GM18519 (cell line): ENCODE measurements at regions not wholly inside any gene's neighbourhood (a gene's known extent, or its start where the extent isn't known, plus 50 kb on each side); places are given as distances from the start of the nearest gene placed in this dataset.
"Not testable (repeated sequence)": the region's sequence is repeated elsewhere in the genome, so short reads cannot be mapped to it uniquely, and the experiment has no call there.

Source experiments
- ATAC-seq: cut with Tn5 transposase; IDR thresholded peaks from one replicate; pipeline ENCODE4 v1.9.1; 2021; ENCODE audit warnings: mild to moderate bottlenecking, moderate library complexity; ENCODE audit not compliant: unreplicated experiment, low FRiP score

- no peak for ATAC-seq
These were observed 897.7 kb downstream of the KCNA4 start for GRCh38 chr11:29119116-29119515.

DNA sequence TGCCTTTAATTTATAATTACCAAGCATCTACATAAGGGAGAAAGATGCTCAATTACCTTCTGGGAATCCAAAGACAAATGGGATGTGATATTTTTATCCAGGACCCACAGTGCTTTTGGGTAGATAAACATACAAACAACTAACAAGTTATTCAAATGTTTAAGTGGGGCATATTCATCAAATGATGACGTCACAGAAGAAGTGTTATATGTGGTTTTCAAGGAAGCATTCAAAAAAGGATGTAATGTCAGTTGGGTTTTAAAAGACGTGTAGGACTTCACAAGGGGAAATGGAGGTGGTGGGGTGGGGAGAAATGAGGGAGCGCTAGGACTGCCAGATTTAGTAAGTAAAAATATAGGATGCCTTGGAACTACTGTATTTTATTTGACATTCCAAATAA lies 915.9 kb downstream of the KCNA4 start:
- ATAC-seq, result no peak

DNA sequence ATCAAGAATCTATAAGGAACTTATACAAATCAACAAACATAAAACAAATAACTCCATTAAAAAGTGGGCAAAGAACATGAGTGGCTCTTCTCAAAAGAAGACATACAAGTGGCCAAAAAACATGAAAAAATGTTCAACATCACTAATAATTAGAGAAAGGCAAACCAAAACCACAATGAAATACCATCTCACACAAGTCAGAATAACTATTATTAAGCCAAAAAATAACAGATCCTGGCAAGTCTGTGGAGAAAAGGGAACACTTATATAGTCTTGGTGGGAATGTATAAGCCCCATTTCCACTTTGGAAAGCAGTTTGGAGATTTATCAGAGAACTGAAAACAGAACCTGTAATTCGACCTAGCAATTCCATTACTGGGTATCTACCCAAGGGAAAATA lies 921.0 kb downstream of the KCNA4 start:
- no peak for ATAC-seq

GRCh38 chr11:29093416-29094120 lies 923.3 kb downstream of the KCNA4 start:
- ATAC-seq, result no peak

DNA sequence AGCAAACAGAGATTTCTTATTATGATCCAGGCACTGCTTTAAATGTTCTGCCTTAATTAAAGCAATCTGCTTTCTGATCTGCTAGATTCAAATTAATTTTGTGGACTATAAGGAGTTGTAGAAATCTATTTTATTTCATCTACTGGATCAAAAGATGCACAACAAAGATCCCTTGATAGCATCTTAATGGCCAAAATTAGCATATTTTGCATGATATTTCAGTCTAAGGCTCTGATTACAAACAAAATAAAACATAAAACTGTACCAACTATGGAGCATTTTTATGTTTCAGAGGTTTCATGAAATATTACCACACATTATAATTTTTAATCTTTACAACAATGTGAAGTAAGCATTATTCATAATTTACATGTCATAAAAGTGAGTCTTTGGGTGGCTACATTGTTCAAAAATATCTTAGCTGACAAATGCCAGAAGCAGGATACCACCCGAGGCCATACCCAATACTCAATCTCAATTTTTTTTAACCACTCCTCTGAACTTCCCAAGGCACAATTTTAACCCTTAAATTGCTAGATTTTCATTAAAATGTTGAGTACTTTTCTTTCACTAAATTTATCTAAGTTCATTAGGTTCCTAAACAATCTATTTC lies 929.5 kb downstream of the KCNA4 start:
- no peak for ATAC-seq

GRCh38 chr11:29075726-29076125 lies 941.1 kb downstream of the KCNA4 start:
- ATAC-seq, result no peak

DNA sequence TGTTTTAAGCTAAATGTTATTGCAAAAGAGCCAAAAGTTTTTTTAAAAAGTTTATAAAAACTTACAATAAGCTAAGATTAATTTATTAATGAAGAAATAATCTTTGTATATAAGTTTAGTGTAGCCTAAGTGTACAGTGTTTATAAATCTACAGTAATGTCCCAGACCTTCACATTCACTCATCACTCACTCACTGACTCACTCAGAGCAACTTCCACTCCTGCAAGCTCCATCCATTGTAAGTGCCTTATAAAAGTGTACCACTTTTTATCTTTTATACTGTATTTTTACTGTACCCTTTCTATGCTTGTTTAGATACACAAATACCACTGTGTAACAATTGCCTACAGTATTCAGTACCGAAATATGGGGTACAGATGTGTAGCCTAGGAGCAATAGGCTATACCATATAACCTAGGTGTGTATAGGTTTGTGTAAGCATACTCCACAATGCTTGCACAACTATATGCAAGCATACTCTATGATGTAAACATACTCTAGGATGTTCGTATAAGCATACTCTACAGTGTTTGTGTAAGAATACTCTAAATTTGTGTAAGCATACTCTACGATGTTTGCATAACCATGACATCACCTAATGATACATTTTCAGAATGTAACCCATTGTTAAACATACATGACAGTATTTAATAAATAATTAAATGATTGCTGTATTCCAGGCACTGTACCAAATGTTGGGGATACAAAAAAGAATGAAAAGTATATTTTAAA lies 953.0 kb downstream of the KCNA4 start:
- ATAC-seq, result no peak

DNA sequence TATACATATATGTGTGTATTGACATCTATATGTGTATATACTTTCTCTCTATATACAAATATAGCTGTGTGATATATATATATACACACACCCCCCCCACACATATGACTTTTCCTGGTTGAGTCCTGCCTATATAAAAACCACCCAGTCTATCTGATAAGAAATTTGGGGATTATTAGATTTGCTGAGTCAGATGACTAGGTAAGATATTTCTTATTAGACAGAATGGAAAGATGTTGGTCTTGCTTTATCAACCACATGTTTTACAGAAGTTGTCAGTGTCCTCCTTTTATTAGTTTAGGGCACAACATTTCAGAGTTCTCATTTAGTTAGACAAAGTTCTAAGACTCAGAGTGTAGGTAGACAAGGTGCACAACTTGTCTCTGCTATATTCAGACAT lies 953.3 kb downstream of the METTL15 start:
- ATAC-seq, result no peak

GRCh38 chr11:29056487-29056886 lies 948.3 kb downstream of the METTL15 start:
- ATAC-seq, result not testable (repeated sequence)

- no peak for ATAC-seq
These were observed 943.7 kb downstream of the METTL15 start for GRCh38 chr11:29051935-29052334.

DNA sequence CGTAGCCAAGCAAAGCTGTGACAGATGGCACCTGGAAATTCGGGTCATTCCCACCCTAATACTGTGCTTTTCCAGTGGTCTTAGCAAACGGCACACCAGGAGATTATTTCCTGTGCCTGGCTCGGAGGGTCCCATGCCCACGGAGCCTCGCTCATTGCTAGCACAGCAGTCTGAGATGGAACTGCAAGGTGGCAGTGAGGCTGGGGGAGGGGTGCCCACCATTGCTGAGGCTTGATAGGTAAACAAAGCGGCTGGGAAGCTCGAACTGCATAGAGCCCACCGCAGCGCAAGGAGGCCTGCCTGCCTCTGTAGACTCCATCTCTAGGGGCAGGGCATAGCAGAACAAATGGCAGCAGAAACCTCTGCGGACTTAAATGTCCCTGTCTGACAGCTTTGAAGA lies 942.8 kb downstream of the METTL15 start:
- ATAC-seq, result not testable (repeated sequence)

DNA sequence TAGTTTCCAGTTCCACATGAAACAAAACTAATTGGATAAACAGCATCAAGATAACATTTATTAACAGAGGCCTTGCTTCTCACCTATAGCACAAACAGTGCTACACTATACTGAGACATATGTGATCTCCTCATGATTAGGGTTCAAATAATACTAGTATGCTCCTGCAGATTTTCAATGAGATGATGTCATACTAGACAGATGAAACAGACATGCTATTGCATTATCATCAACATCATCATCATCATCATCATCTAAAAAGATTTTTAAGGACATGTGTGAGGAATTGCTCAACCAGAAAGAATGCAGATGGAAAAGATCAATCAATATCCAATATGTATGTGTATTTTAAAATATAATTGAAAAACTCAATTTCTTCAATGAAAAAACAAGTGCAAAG lies 932.3 kb downstream of the METTL15 start:
- ATAC-seq, result no peak

GRCh38 chr11:29032384-29033149 lies 924.4 kb downstream of the METTL15 start:
- no peak for ATAC-seq

GRCh38 chr11:29029452-29029851 lies 921.3 kb downstream of the METTL15 start:
- no peak for ATAC-seq

GRCh38 chr11:29027436-29027835 lies 919.2 kb downstream of the METTL15 start:
- ATAC-seq, result no peak

DNA sequence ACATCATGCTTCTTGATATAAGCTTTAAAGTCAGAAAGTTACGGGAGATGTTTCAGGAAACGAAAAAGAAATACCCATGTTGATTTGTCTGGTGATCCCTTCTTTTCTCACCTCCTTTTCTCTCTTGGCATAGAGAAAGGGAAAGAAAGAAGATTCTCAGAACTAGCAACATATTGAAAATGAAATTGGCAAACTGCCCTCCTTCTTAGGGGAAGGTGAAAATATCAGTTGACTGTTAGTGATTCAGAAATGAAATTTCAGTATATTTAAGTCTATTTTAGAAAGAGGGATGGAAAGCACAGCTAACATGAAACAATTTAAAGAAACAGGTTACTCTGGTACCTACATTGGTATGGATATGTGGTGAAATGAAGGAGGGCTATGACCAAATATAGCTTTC lies 918.1 kb downstream of the METTL15 start:
- no peak for ATAC-seq

GRCh38 chr11:29025001-29025400 lies 916.8 kb downstream of the METTL15 start:
- no peak for ATAC-seq

- no peak for ATAC-seq
These were observed 916.2 kb downstream of the METTL15 start for GRCh38 chr11:29024386-29024785.

DNA sequence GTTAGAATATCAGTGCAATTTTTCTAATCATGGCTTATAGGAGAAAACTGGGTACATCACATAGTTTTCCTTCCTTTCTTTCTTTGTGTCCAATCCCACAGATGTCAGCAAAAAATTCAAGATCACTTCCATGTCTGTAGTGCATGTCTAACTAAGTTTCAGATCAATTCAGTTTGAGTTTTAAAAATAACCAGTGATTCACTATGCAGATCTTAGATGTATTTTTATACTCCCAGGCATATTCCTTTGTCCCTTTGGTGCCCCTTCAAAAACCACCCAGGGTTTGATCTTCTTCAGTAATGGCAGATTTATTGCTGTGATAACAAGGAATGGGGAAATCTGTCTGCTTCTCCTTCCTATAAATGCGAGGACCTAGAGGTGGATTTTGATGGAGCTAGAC lies 915.6 kb downstream of the METTL15 start:
- ATAC-seq, result no peak

GRCh38 chr11:29022676-29023075 lies 914.5 kb downstream of the METTL15 start:
- no peak for ATAC-seq
